MM.1S (cell line): ENCODE measurements at regions not wholly inside any gene's neighbourhood (a gene's known extent, or its start where the extent isn't known, plus 50 kb on each side); places are given as distances from the start of the nearest gene placed in this dataset.

Experiments used
- DNase-seq: peaks from one replicate; pipeline ENCODE4 v3.0.0-alpha.2; 2015
- H2AFZ ChIP-seq: fragments of 300-600 bp; sonication (generic); 2 replicates; pipeline ENCODE4 v1.6.0; 2016; ENCODE audit warnings: antibody characterized with exemption, low read length
- H3F3A ChIP-seq: fragments of 300-600 bp; sonication (generic); 2 replicates; pipeline ENCODE4 v1.6.1; 2016; ENCODE audit warnings: mild to moderate bottlenecking, antibody characterized with exemption, low read length, moderate library complexity, mixed read lengths; ENCODE audit not compliant: insufficient read depth
- H3K27ac ChIP-seq: fragments of 300-600 bp; sonication (generic); 2 replicates; pipeline ENCODE4 v1.5.1; 2016; ENCODE audit warnings: mild to moderate bottlenecking, low read length
- H3K27me3 ChIP-seq: fragments of 300-600 bp; sonication (generic); replicated peaks from 2 replicates; pipeline ENCODE4 v1.6.0; 2016; ENCODE audit warnings: low read length; ENCODE audit not compliant: insufficient read depth
- H3K36me3 ChIP-seq: fragments of 300-600 bp; sonication (generic); replicated peaks from 2 replicates; pipeline ENCODE4 v1.6.1; 2016; ENCODE audit warnings: mild to moderate bottlenecking, low read length, mixed read lengths; ENCODE audit not compliant: insufficient read depth
- H3K4me1 ChIP-seq: fragments of 300-600 bp; sonication (generic); 2 replicates; pipeline ENCODE4 v1.6.1; 2016; ENCODE audit warnings: low read length, mixed read lengths
- H3K4me2 ChIP-seq: fragments of 300-600 bp; sonication (generic); 2 replicates; pipeline ENCODE4 v1.6.0; 2016; ENCODE audit warnings: low read depth, low read length
- H3K4me3 ChIP-seq: fragments of 300-600 bp; sonication (generic); 2 replicates; pipeline ENCODE4 v1.5.1; 2016; ENCODE audit warnings: low read length, mixed read lengths
- H3K79me2 ChIP-seq: fragments of 300-600 bp; sonication (generic); 2 replicates; pipeline ENCODE4 v1.6.1; 2016; ENCODE audit warnings: mixed run types, low read length, mixed read lengths
- H3K9ac ChIP-seq: fragments of 300-600 bp; sonication (generic); 2 replicates; pipeline ENCODE4 v1.6.1; 2016; ENCODE audit warnings: low read length, mixed read lengths
- H3K9me2 ChIP-seq: fragments of 300-600 bp; sonication (generic); replicated peaks from 2 replicates; pipeline ENCODE4 v1.6.1; 2016; ENCODE audit warnings: mild to moderate bottlenecking, low read length, mixed read lengths; ENCODE audit not compliant: insufficient read depth
- H3K9me3 ChIP-seq: fragments of 300-600 bp; sonication (generic); replicated peaks from 2 replicates; pipeline ENCODE4 v1.6.1; 2016; ENCODE audit warnings: mild to moderate bottlenecking, low read length, mixed read lengths; ENCODE audit not compliant: insufficient read depth
- H4K20me1 ChIP-seq: fragments of 300-600 bp; sonication (generic); 2 replicates; pipeline ENCODE4 v1.6.1; 2016; ENCODE audit warnings: mild to moderate bottlenecking, low read length, moderate library complexity, mixed read lengths; ENCODE audit not compliant: insufficient read depth
- CTCF ChIP-seq: fragments of 300-600 bp; sonication (generic); IDR thresholded peaks from 2 replicates; pipeline ENCODE4 v1.5.1; 2016; ENCODE audit warnings: antibody characterized with exemption, low read length, mixed read lengths
- EZH2 ChIP-seq: fragments of 300-600 bp; sonication (generic); optimal IDR thresholded peaks from 2 replicates; pipeline ENCODE3; 2017; ENCODE audit warnings: low read depth, mild to moderate bottlenecking, antibody characterized with exemption, low read length, mixed read lengths
- EZH2phosphoT487 ChIP-seq: fragments of 300-600 bp; sonication (generic); IDR thresholded peaks from 2 replicates; pipeline ENCODE4 v1.6.1; 2018; ENCODE audit warnings: antibody characterized with exemption, low read length

GRCh38 chr17:79232957-79233356 is 158.3 kb downstream of the ENGASE start:
- Histone ChIP-seq H3K9ac (no peak overlapping the region), H3K4me1 (no peaks in the 10 kb centered on the region), H3K79me2 (no peaks in the 10 kb centered on the region), H3K36me3 (no peaks in the 10 kb centered on the region), H3K9me3 (no peaks in the 10 kb centered on the region), H2AFZ (no peak overlapping the region), H3F3A (no peaks in the 10 kb centered on the region), H4K20me1 (no peaks in the 10 kb centered on the region), H3K27ac (no peak overlapping the region), H3K4me3 (no peak overlapping the region), H3K4me2 (no peak overlapping the region), H3K9me2 (no peaks in the 10 kb centered on the region), H3K27me3 (peaks cover 95% of the 10 kb centered on the region)
- TF ChIP-seq EZH2 (no peak), EZH2phosphoT487 (no peak), CTCF (no peak)
- no peak for DNase-seq

GRCh38 chr17:79231766-79232287 is 157.2 kb downstream of the ENGASE start:
- Histone ChIP-seq H3K9me3 (no peaks in the 10 kb centered on the region), H2AFZ (no peak overlapping the region), H3K4me1 (no peaks in the 10 kb centered on the region), H3K9me2 (no peaks in the 10 kb centered on the region), H3K36me3 (no peaks in the 10 kb centered on the region), H3F3A (no peaks in the 10 kb centered on the region), H3K79me2 (no peaks in the 10 kb centered on the region), H3K27ac (no peak overlapping the region), H4K20me1 (no peaks in the 10 kb centered on the region), H3K27me3 (peaks cover 97% of the 10 kb centered on the region), H3K9ac (no peak overlapping the region), H3K4me3 (no peak overlapping the region), H3K4me2 (no peak overlapping the region)
- no peak for DNase-seq
- TF ChIP-seq EZH2 (no peak), CTCF (no peak), EZH2phosphoT487 (no peak)

GRCh38 chr17:79230576-79230975 is 156.0 kb downstream of the ENGASE start:
- no peak overlapping the region for H3K4me2 ChIP-seq
- H3K27ac ChIP-seq = no peak overlapping the region
- no peaks in the 10 kb centered on the region for H3K36me3 ChIP-seq
- TF ChIP-seq EZH2phosphoT487 (no peak), CTCF (no peak), EZH2 (no peak)
- H3K9me2 ChIP-seq = no peaks in the 10 kb centered on the region
- no peaks in the 10 kb centered on the region for H3K79me2 ChIP-seq
- no peak overlapping the region for H3K4me3 ChIP-seq
- H3K4me1 ChIP-seq = no peaks in the 10 kb centered on the region
- H2AFZ ChIP-seq = no peak overlapping the region
- no peaks in the 10 kb centered on the region for H4K20me1 ChIP-seq
- no peaks in the 10 kb centered on the region for H3K9me3 ChIP-seq
- H3K27me3 ChIP-seq = peaks cover 97% of the 10 kb centered on the region
- no peak for DNase-seq
- no peak overlapping the region for H3K9ac ChIP-seq
- H3F3A ChIP-seq = no peaks in the 10 kb centered on the region
